ENCODE measurements at regions not wholly inside any gene's neighbourhood (a gene's known extent, or its start where the extent isn't known, plus 50 kb on each side); places are given as distances from the start of the nearest gene placed in this dataset.

- Histone ChIP-seq H3K4me3 (ENCODE audit: low read length in 3 of 3) (no peak overlapping the region), H3K9me3 (ENCODE audit: control insufficient read depth in 3 of 3, low read length in 3 of 3) (no peaks in the 10 kb centered on the region), H3K27me3 (ENCODE audit: control insufficient read depth in 3 of 3, insufficient read depth in 3 of 3, low read length in 3 of 3) (peaks cover 0 to 3% (median 0%) of the 10 kb centered on the region in 3 donors), H3K27ac (ENCODE audit: low read depth, low read length) (no peak overlapping the region), H3K9ac (ENCODE audit: low read depth in 1 of 3, low read length in 3 of 3) (no peak overlapping the region), H3K36me3 (ENCODE audit: control insufficient read depth in 3 of 3, insufficient read depth in 3 of 3, low read length in 3 of 3) (no peaks in the 10 kb centered on the region), H3K4me1 (ENCODE audit: control insufficient read depth in 3 of 3, insufficient read depth in 3 of 3, low read length in 3 of 3) (no peaks in the 10 kb centered on the region)
Measured at GRCh38 chr18:78230911-78231310, 748.7 kb upstream of the SALL3 start.

DNA sequence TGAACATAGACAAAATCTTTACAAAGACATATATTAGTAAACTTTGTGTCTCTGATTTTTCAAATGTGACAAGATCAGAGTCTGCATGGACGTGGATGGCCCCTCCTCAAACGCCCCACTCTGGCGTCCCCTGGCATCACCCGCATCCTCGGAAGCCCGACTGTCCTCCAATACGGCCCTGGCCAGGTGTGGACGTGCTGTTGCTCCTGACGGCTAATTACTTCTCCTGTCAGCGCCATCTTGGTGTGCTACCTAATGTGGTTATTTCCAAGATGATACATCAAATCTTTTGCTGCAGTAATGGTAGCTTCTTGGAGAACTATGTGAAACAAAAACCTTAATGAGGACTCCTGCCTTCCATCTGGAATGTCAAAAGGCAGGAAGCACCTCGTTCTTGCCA is 747.4 kb upstream of the SALL3 start:
- Histone ChIP-seq H3K9ac (ENCODE audit: low read depth in 1 of 3, low read length in 3 of 3) (no peak overlapping the region), H3K36me3 (ENCODE audit: control insufficient read depth in 3 of 3, insufficient read depth in 3 of 3, low read length in 3 of 3) (no peaks in the 10 kb centered on the region), H3K27ac (ENCODE audit: low read depth, low read length) (no peak overlapping the region), H3K4me3 (ENCODE audit: low read length in 3 of 3) (no peak overlapping the region), H3K9me3 (ENCODE audit: control insufficient read depth in 3 of 3, low read length in 3 of 3) (no peaks in the 10 kb centered on the region), H3K27me3 (ENCODE audit: control insufficient read depth in 3 of 3, insufficient read depth in 3 of 3, low read length in 3 of 3) (peaks cover 0 to 3% (median 0%) of the 10 kb centered on the region in 3 donors), H3K4me1 (ENCODE audit: control insufficient read depth in 3 of 3, insufficient read depth in 3 of 3, low read length in 3 of 3) (no peaks in the 10 kb centered on the region)

GRCh38 chr18:78237864-78238263 is 741.8 kb upstream of the SALL3 start:
- peaks cover 0 to 3% (median 0%) of the 10 kb centered on the region in 3 donors for H3K4me1 ChIP-seq (ENCODE audit: control insufficient read depth in 3 of 3, insufficient read depth in 3 of 3, low read length in 3 of 3)
- no peak overlapping the region for H3K27ac ChIP-seq (ENCODE audit: low read depth, low read length)
- peaks cover 0 to under 1% (median 0%) of the 10 kb centered on the region in 3 donors for H3K27me3 ChIP-seq (ENCODE audit: control insufficient read depth in 3 of 3, insufficient read depth in 3 of 3, low read length in 3 of 3)
- H3K9me3 ChIP-seq (ENCODE audit: control insufficient read depth in 3 of 3, low read length in 3 of 3) = no peaks in the 10 kb centered on the region
- H3K4me3 ChIP-seq (ENCODE audit: low read length in 3 of 3) = no peak overlapping the region
- no peaks in the 10 kb centered on the region for H3K36me3 ChIP-seq (ENCODE audit: control insufficient read depth in 3 of 3, insufficient read depth in 3 of 3, low read length in 3 of 3)
- H3K9ac ChIP-seq (ENCODE audit: low read depth in 1 of 3, low read length in 3 of 3) = no peak overlapping the region

GRCh38 chr18:78238404-78239089 is 741.1 kb upstream of the SALL3 start:
- H3K9ac ChIP-seq (ENCODE audit: low read depth in 1 of 3, low read length in 3 of 3) = no peak overlapping the region
- no peaks in the 10 kb centered on the region for H3K36me3 ChIP-seq (ENCODE audit: control insufficient read depth in 3 of 3, insufficient read depth in 3 of 3, low read length in 3 of 3)
- H3K4me3 ChIP-seq (ENCODE audit: low read length in 3 of 3) = no peak overlapping the region
- no peaks in the 10 kb centered on the region for H3K27me3 ChIP-seq (ENCODE audit: control insufficient read depth in 3 of 3, insufficient read depth in 3 of 3, low read length in 3 of 3)
- H3K27ac ChIP-seq (ENCODE audit: low read depth, low read length) = no peak overlapping the region
- peaks cover 0 to 3% (median 0%) of the 10 kb centered on the region in 3 donors for H3K4me1 ChIP-seq (ENCODE audit: control insufficient read depth in 3 of 3, insufficient read depth in 3 of 3, low read length in 3 of 3)
- no peaks in the 10 kb centered on the region for H3K9me3 ChIP-seq (ENCODE audit: control insufficient read depth in 3 of 3, low read length in 3 of 3)

- Histone ChIP-seq H3K27ac (ENCODE audit: low read depth, low read length) (no peak overlapping the region), H3K27me3 (ENCODE audit: control insufficient read depth in 3 of 3, insufficient read depth in 3 of 3, low read length in 3 of 3) (no peaks in the 10 kb centered on the region), H3K36me3 (ENCODE audit: control insufficient read depth in 3 of 3, insufficient read depth in 3 of 3, low read length in 3 of 3) (no peaks in the 10 kb centered on the region), H3K9ac (ENCODE audit: low read depth in 1 of 3, low read length in 3 of 3) (no peak overlapping the region), H3K4me3 (ENCODE audit: low read length in 3 of 3) (no peak overlapping the region), H3K9me3 (ENCODE audit: control insufficient read depth in 3 of 3, low read length in 3 of 3) (no peaks in the 10 kb centered on the region), H3K4me1 (ENCODE audit: control insufficient read depth in 3 of 3, insufficient read depth in 3 of 3, low read length in 3 of 3) (peaks cover 0 to 3% (median 0%) of the 10 kb centered on the region in 3 donors)
Measured at GRCh38 chr18:78239090-78239457, 740.5 kb upstream of the SALL3 start.

DNA sequence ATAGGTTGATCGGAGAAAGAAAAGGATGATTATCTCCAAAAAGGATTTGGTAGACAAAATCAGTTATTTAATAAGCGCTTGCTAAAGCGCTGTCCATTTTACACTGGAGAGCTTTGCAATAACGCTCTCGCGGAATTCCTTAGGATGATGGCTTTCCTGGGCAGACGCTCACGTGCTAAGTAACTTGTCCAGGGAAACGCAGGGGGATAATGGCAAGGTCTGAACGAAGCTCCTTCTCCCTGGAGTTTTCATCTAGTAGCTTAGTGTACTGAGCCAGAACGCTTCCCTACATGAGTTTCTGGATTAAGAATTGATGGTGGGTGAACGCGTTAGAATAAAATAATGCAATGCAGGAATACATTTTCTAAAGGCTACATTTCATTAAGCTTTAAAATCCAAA is 739.5 kb upstream of the SALL3 start:
- Histone ChIP-seq H3K4me3 (ENCODE audit: low read length in 3 of 3) (no peak overlapping the region), H3K27me3 (ENCODE audit: control insufficient read depth in 3 of 3, insufficient read depth in 3 of 3, low read length in 3 of 3) (no peaks in the 10 kb centered on the region), H3K4me1 (ENCODE audit: control insufficient read depth in 3 of 3, insufficient read depth in 3 of 3, low read length in 3 of 3) (peaks cover 0 to 3% (median 0%) of the 10 kb centered on the region in 3 donors), H3K36me3 (ENCODE audit: control insufficient read depth in 3 of 3, insufficient read depth in 3 of 3, low read length in 3 of 3) (no peaks in the 10 kb centered on the region), H3K9ac (ENCODE audit: low read depth in 1 of 3, low read length in 3 of 3) (no peak overlapping the region), H3K9me3 (ENCODE audit: control insufficient read depth in 3 of 3, low read length in 3 of 3) (no peaks in the 10 kb centered on the region), H3K27ac (ENCODE audit: low read depth, low read length) (no peak overlapping the region)

DNA sequence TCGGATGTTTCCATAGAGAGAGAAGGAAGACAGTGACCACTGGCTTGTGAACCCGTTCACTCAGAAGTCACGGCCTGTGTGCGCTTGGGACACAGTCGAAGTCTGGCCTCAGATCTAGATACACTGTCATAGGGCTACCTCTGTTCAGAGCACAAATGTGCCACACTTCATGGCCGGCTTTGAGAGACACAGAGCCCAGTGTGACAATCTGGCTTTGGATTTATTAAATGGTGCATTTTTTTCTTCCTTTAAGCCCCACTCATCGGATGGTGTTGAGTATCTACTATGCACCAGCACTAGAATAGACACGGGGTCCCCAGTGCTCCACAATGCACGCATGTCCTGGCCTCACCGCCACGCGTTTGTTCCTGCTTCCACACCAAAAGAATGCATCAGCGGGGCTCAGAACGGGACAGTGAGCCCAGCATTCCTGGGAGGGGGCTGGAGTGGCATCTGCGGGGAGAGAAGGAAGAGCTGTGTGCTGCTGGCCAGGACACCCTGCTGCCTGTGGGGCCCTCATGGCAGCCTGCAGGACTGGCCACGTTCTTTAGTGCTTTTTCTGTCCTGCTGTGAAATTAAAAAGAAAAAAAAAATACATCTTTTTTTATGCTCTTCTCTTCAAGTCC is 738.9 kb upstream of the SALL3 start:
- H3K4me3 ChIP-seq (ENCODE audit: low read length in 3 of 3) = no peak overlapping the region
- H3K4me1 ChIP-seq (ENCODE audit: control insufficient read depth in 3 of 3, insufficient read depth in 3 of 3, low read length in 3 of 3) = peaks cover 0 to 3% (median 0%) of the 10 kb centered on the region in 3 donors
- H3K9ac ChIP-seq (ENCODE audit: low read depth in 1 of 3, low read length in 3 of 3) = no peak overlapping the region
- H3K36me3 ChIP-seq (ENCODE audit: control insufficient read depth in 3 of 3, insufficient read depth in 3 of 3, low read length in 3 of 3) = no peaks in the 10 kb centered on the region
- H3K27me3 ChIP-seq (ENCODE audit: control insufficient read depth in 3 of 3, insufficient read depth in 3 of 3, low read length in 3 of 3) = no peaks in the 10 kb centered on the region
- no peaks in the 10 kb centered on the region for H3K9me3 ChIP-seq (ENCODE audit: control insufficient read depth in 3 of 3, low read length in 3 of 3)
- no peak overlapping the region for H3K27ac ChIP-seq (ENCODE audit: low read depth, low read length)

DNA sequence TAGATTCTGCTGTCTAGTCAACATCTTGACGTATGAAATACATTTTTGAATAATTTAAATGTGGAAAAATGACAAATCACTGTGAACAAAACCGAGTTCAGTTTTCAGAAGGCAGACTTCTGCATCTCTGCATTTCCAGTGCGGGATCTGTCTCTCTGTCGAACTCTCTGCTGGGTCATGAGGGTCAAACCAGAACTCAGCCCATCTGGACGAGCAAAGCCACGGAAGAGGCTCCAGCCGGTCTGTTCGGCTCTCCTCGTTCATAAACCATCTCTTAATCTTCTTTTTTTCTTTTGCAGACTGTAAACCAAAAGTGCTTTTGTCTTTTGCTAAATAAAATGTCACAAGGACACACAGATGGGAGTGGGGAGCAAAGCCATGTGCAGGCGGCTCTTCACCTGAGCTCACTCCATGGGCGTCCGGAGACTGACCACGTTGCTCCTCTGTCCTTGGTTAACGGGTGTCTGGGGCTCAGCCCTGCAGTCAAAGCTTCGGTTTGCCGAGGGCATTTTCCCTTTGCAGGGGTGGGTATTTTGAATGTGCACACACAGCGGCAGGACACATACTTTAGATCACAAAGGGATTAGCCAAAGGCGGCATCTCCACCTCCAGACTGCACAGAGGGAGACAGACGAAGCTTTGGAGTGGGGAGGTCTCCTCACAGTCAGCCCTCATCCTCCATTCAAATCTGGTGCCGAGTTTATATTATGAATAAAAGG is 737.9 kb upstream of the SALL3 start:
- H3K9ac ChIP-seq (ENCODE audit: low read depth in 1 of 3, low read length in 3 of 3) = no peak overlapping the region
- H3K27me3 ChIP-seq (ENCODE audit: control insufficient read depth in 3 of 3, insufficient read depth in 3 of 3, low read length in 3 of 3) = peaks cover 0 to 6% (median 1%) of the 10 kb centered on the region in 3 donors
- no peaks in the 10 kb centered on the region for H3K9me3 ChIP-seq (ENCODE audit: control insufficient read depth in 3 of 3, low read length in 3 of 3)
- peaks cover 0 to 3% (median 0%) of the 10 kb centered on the region in 3 donors for H3K4me1 ChIP-seq (ENCODE audit: control insufficient read depth in 3 of 3, insufficient read depth in 3 of 3, low read length in 3 of 3)
- H3K27ac ChIP-seq (ENCODE audit: low read depth, low read length) = no peak overlapping the region
- no peaks in the 10 kb centered on the region for H3K36me3 ChIP-seq (ENCODE audit: control insufficient read depth in 3 of 3, insufficient read depth in 3 of 3, low read length in 3 of 3)
- peak overlapping the region in 1 of 3 donors; percentile 31 for H3K4me3 ChIP-seq (ENCODE audit: low read length in 3 of 3)

GRCh38 chr18:78242254-78242643 is 737.4 kb upstream of the SALL3 start:
- H3K9ac ChIP-seq (ENCODE audit: low read depth in 1 of 3, low read length in 3 of 3) = no peak overlapping the region
- no peak overlapping the region for H3K27ac ChIP-seq (ENCODE audit: low read depth, low read length)

GRCh38 chr18:78242806-78243205 is 736.8 kb upstream of the SALL3 start:
- Histone ChIP-seq H3K9ac (ENCODE audit: low read depth in 1 of 3, low read length in 3 of 3) (no peak overlapping the region), H3K27ac (ENCODE audit: low read depth, low read length) (no peak overlapping the region)

More at GRCh38 chr18:78242254-78242643, 737.4 kb upstream of the SALL3 start:
- Histone ChIP-seq H3K4me1 (ENCODE audit: control insufficient read depth in 3 of 3, insufficient read depth in 3 of 3, low read length in 3 of 3) (peaks cover 0 to 3% (median 0%) of the 10 kb centered on the region in 3 donors), H3K9me3 (ENCODE audit: control insufficient read depth in 3 of 3, low read length in 3 of 3) (no peaks in the 10 kb centered on the region), H3K36me3 (ENCODE audit: control insufficient read depth in 3 of 3, insufficient read depth in 3 of 3, low read length in 3 of 3) (no peaks in the 10 kb centered on the region), H3K4me3 (ENCODE audit: low read length in 3 of 3) (peak overlapping the region in 1 of 3 donors; percentile 31), H3K27me3 (ENCODE audit: control insufficient read depth in 3 of 3, insufficient read depth in 3 of 3, low read length in 3 of 3) (peaks cover 0 to 10% (median 6%) of the 10 kb centered on the region in 3 donors)

More at GRCh38 chr18:78242806-78243205, 736.8 kb upstream of the SALL3 start:
- Histone ChIP-seq H3K4me3 (ENCODE audit: low read length in 3 of 3) (no peak overlapping the region), H3K4me1 (ENCODE audit: control insufficient read depth in 3 of 3, insufficient read depth in 3 of 3, low read length in 3 of 3) (peaks cover 0 to 3% (median 0%) of the 10 kb centered on the region in 3 donors), H3K9me3 (ENCODE audit: control insufficient read depth in 3 of 3, low read length in 3 of 3) (no peaks in the 10 kb centered on the region), H3K36me3 (ENCODE audit: control insufficient read depth in 3 of 3, insufficient read depth in 3 of 3, low read length in 3 of 3) (no peaks in the 10 kb centered on the region), H3K27me3 (ENCODE audit: control insufficient read depth in 3 of 3, insufficient read depth in 3 of 3, low read length in 3 of 3) (peaks cover 2 to 10% (median 6%) of the 10 kb centered on the region in 3 donors)
